ENCODE measurements at regions not wholly inside any gene's neighbourhood (a gene's known extent, or its start where the extent isn't known, plus 50 kb on each side); places are given as distances from the start of the nearest gene placed in this dataset.

DNA sequence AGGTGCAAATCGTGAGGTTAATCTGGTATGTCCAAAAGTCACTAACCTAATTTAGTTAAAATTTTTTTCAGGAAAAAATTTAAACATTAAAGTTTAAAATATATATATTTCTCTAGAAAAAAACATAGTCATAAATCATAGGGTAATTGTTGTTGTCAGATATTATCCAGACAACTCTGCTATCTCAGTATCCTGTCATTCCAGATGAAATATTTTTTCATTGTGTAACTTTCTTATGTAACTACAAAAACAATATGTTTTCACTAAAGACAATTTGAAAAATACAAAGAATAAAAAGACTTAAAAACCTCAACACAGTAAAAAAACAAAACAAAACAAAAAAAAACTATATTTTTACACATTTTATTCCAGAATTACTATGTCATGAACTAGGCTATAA is 57.6 kb downstream of the TENT5A start:
- DNase-seq (ENCODE audit: low read depth in 2 of 2), result no peak

DNA sequence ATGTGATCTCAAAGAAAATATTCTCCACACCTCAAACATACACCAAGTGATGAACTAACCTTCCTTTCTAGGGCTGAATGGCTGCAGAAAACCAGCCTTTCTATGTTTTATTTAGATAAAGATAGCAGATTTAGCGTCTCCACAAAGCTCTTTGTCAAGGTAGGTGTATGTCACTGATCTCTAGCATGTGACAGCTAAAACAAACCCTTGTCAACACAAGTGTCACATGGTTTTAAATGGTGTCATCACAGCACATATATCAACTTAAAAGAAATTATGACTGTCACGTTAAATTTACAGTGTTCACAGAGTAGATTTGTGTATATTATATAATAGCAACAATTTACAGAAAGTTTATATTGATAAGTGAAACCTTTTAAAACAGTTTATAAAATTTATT is 58.3 kb downstream of the TENT5A start:
- DNase-seq (ENCODE audit: low read depth in 2 of 2), result no peak

DNA sequence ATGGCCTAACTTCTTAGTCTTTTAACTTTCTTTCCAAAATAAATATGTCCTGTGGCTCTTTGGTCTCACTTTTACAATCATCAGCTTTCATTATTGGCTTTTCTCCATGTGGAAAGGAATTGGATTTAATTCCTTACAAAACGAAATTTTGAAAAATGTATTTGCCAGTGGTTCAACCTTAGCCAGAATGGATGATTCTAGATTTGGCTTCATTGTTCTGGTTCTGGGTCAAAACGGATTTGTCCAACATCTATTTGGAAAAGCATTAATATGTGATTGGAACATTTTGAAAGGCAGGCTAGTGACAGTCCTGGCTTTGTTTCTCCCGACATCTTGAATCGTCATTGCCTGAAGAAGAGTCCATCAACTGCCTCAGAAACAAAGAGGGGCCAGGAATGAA is 59.2 kb downstream of the TENT5A start:
- no peak for DNase-seq (ENCODE audit: low read depth in 2 of 2)

DNA sequence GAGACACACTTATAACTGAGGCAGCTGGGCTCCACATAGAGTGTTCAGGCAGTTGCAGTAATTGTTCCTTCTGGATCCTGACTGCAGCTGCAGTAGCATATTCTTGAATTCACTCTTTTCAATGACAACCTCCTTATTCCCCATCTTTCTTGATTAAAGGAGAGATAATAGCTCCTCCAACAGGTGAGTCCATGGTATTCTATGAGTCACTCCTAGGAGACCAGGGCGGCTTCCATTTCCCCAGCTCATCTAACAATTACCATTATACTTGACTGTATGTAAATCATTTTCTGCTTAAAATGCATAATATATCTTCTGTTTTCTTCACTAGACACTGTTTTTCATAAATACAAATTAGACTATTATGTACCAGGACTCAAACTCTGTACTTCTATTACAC is 62.4 kb downstream of the TENT5A start:
- no peak for DNase-seq (ENCODE audit: low read depth in 2 of 2)

DNA sequence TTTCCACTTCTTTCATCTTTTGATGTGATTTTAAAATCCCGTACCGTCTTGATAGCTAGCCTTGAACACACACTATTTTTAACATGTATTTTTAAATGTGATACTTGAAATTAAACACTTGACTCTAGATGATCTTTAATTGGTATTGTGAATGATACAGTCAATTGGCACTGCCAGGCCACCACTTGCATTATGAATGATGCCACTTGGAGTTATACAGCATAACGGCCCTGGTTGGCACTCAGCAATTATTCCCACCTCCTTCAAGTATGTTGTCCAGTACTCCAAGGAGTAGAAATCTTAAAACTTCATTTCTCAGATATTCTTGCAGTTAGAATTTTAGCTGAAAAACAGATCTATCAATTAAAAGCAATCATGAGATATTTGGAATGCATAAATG is 62.9 kb downstream of the TENT5A start:
- no peak for DNase-seq (ENCODE audit: low read depth in 2 of 2)

DNA sequence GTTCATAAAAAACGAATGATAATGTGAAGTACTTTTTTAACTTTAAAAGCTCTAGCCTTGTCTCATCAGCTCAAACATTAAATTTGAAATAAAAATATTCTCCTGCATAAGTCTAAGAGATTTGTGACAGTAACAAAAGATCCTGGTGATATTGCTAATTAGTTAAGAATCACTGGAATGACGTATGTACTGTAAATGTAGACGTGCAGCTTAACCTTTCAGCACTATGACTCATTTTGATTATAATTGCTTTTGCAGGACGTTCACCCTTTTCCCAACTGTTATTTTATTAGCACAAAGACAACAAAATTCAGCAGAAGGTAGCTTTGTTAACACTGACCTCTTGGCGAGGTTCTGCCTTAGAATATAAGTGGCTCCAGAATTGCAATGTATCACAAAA is 68.6 kb downstream of the TENT5A start:
- DNase-seq (ENCODE audit: low read depth in 2 of 2), result no peak

DNA sequence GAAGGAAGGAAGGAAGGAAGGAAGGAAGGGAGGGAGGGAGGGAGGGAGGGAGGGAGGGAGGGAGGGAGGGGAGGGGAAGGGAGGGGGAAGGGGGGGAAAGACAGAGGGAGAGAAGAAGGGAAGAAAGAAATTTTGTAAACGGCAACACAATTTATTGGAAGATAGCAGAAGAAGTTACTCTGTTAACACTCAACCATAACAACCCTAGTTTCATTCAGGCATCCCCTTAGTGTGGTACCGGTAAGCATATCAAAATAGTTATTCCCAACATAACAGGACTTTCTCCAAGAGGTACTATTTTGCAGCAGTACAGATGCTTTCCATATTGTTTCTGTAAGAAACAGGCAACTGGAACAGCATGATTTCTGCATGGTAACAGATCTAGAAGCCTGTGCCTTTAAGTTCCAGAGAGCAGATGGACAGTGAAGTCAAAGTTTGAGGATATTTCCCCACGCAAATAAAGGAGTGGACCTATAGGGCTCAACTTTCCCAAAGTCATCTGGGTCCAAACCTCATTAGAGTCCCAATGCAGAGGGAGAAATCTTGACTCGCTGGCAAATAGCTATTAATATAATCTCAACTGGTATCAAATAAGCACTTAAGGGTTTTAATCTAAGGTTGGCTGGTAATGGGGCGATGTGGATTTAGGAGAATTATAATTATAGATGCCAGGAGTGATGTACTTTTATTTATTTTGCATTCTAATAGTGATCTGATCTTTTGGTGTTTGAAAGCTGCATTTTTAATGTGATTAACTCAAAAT is 69.4 kb downstream of the TENT5A start:
- DNase-seq (ENCODE audit: low read depth in 2 of 2), result no peak

DNA sequence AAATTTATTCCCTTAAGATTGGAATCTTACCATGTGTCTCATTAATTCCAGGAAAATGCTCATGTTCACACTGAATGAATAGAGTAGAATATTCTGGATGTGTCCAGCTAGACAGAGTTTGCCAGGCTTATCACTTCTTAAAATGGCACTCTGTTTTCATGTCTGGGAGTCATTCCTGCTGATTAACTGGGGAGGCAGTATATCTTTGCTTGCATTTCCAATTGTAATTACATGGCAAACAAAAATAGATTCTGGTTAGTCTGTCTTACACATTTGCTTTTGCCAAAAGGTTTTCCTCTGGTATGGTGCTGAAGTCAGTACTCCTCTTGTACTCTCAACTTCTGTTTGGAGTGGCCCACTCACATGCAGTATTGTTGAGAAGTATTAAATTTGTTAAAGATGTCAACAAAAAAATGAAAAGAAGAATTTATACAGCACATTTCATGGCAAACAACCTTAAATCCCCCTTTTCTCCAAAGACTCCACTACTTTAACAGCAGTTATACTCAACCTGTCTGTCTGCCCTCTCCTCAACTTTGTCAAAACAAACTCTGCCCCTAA is 70.2 kb downstream of the TENT5A start:
- no peak for DNase-seq (ENCODE audit: low read depth in 2 of 2)

DNA sequence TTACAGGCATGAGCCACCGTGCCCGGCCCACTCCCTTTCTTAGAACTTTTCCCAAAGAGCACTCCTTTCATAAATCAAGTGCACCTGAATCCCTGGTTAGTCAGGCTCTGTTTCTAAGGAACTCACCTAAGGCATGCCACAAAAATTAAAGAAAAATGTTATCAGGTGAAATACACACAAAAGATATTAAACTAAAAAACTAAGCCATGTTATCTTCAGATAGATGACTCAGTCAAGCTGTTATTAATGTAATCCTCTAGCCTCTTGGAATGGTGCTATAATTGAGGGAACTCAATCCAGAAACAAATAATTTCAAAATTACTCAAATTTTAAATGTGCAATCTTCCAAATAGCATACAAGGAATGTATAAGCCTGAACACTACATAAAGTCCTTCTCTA is 83.0 kb downstream of the TENT5A start:
- no peak for DNase-seq (ENCODE audit: low read depth in 2 of 2)

DNA sequence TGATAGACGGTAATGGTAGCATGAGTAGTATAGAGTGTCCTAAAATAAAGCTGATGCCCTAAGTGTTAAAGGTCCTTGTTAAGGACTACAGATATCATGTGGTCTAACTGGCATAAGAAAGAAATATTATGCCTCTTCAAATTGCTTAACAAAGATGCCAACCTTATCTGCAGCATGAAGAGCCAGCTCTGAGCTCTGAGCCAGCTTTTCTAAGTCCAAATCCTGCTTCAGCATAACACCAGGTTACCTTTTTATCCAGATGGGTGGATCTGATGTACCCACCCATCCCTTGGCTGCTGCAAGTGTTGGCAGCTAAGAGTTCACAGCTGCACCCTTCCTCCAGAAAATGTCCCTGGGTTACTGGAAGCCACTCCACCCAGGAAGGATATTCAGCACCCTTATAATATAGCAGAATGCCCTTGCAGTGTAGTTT is 83.8 kb downstream of the TENT5A start:
- no peak for DNase-seq (ENCODE audit: low read depth in 2 of 2)

DNA sequence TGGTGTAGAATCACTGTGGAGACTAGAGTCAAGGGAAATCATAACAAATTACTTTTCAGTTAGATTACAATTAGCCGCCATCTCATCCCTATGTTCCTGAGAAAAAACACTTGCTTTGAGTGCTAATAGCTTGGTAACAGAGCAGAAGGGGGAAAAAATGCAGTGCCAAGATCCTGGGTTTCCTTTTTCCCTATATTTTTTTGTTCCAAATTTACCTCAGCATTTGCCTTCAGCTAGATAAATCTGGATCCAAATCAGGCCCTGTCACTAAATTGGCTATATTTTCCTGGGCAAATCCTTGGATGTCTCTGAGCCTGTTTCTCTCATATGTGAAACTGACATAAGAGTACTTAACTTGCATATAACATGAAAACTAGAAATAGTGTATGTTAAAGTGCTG is 86.0 kb downstream of the TENT5A start:
- DNase-seq (ENCODE audit: low read depth in 2 of 2), result no peak

DNA sequence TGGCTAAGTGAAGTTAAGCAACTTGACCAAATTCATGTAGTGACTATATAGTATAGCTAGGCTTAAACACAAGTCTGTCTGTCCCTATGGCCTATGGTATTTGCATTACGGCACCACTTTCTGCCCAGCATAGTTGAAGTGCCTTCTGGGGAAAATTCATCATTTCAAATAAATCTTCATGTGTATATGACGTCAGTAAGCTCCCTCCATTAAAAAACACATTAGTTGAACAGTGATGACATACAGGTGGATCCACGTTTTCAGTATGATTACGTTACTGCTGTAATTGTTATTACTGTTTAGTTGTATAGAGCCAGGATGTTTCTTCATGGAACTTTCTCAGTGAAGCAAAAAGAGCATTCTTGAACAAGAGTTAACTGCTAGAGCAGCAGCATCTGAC is 96.2 kb downstream of the TENT5A start:
- no peak for DNase-seq (ENCODE audit: low read depth in 2 of 2)

DNA sequence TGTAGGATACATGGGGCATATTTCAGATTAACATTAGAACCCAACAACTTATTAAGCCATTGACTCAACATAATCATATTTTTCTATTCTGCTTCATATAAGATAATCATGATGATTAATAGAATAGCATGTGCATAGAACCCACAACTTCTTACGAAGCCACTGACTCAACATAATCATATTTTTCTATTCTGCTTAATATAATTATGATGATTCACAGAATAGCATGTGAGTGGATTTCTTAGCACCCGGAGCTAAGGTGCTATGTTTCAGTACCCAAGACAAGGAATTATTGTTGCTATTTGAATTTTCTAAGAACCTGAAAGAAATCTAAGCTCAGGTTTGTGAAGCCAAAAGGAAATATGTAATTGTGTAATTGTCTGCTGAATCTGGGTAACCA is 96.8 kb downstream of the TENT5A start:
- no peak for DNase-seq (ENCODE audit: low read depth in 2 of 2)

DNA sequence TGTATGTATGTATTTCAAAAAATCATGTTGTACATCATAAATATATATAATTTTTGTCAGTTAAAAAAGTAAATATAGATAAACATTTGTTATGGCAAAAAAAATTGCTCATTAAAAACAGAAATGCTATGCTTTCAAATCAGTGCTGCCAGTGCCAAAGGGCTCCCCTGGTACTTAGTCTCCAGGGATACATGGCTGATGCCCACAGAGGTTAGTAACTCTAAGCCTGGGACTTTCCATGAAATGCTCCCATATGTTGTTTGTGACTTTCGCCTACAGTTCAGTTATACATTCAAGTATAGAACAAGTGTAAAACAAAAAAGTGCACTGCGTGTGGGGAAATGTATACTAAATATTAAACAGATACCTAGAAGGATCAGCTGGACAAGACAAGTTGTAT is 104.0 kb downstream of the TENT5A start:
- DNase-seq (ENCODE audit: low read depth in 2 of 2), result no peak

DNA sequence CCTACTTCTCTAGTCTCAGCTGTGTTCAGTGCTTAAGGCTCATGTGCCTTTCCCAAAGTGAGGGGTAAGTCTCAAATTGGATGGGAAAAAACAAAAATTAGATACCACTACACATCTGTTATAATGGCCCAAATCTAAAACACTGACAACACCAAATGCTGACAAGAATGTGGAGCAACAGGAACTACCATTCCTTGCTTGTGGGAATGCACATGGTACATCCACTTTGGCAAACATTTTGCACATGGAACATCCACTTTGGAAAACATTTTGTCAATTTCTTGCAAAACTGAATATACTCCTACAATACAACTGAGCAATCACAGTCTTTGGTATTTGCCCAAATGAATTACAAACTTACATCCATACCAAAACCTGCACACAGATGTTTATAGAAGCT is 109.3 kb downstream of the TENT5A start:
- no peak for DNase-seq (ENCODE audit: low read depth in 2 of 2)

DNA sequence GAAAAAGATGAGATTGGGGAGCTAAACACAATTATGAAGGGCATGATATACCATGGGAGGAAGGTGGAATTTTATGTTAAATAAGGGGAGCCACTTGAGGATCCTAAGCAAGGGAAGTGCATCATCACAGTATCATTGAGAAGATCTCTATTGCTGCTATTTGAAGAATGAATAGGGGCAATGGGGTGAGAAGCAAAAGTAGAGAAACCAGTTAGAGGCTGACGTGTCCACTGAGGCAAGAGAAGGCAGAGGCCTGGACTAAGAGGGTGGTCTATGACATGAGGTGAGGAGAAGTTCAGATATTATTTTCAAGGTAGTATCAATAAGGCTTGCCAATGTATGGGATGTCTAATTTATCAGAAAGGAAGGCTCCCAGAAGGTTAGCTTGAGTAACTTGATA is 111.6 kb downstream of the TENT5A start:
- no peak for DNase-seq (ENCODE audit: low read depth in 2 of 2)

DNA sequence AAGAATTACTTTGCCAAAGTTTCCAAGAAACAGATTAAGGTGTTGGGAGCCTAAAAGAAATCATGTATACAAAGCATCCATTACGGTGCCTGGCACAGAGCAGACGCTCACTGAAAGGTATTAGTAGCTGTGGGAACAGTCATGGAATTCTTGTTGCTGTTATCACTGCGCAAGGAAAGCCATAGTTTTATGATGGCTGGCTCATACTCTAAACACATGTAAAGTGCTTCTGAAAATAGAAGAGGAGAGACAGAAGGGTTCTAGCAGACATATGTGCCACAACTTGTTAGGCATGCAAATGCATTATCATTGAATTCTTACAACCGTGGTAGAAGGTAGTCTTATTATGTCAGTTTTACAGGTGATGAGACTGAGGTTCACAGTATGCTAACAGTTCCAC is 112.4 kb downstream of the TENT5A start:
- DNase-seq (ENCODE audit: low read depth in 2 of 2), result no peak

DNA sequence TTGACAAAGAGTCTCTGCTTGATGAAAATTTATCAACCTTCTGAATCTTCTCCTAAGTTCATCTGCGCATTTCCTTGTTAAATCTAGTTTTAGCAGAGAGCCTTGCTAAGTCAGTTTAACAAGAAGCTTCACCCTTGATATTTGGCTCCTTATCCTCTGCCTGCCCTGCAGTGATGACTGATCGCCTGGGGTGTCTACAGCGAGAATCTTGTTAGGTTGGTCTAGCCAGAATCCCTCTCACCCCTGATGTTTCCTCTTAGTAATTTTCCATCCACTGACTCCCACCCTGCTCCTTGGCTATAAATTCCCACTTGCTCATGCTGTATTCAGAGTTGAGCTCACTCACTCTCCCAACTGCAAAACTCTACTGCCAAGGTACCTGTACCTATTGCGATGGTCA is 114.1 kb downstream of the TENT5A start:
- DNase-seq (ENCODE audit: low read depth in 2 of 2), result no peak

DNA sequence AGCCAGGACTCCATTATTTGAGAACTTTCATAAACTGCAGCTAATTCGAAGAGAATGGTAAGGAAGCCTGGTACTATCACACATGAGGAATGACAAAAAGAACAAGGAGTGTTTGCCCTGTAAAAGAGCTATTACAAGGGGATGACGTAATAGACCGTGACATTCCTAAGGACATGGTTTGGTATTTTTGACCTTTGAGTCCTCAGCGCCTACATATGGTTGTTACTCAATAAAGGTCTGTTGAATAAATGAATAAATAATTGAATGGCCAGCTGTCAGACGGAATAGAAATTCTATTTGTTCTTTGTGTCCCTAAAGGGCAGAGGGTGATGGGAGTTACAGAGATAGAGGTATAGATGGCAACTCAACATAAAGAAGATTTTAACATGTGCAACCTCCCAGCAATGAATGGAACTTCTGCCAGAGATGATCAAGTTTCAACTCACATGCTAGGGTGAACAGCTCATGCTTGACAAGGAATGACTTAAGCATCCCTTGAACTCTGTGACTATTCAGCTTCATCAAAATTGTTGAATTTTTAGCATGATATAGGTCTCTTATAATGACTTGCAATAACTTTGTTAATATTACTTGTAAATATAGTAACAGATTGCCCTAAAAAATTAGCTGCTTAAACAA is 115.4 kb downstream of the TENT5A start:
- no peak for DNase-seq (ENCODE audit: low read depth in 2 of 2)

DNA sequence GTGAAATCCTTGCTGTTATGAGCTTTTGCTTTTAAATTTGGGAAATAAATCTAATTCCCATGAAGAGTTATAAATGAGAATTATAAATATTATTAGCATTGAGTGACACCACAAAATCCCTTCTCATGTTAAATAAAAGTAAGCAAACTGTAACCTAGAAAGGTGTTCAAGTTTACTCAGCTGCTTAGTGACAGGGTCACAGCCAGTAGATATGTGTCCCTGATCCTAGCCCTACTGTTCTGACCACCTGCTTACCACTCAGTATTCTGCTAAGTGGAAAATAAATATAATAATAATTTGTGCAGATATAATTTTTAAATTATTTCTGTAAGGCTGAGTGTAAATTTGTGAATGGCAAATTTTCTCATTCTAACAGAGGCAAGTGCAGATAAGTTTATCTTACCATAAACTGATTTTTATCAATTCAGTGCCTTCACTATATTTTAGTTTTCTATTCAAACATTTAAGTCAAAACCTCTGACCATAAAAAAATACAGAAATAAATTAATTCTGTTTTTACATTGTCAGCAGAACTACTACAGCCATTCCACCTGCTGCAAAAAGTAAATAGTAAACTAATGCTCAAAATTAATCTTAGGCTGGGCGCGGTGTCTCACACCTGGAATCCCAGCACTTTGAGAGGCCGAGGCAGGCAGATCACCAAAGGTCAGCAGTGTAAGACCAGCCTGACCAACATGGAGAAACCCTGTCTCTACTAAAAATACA is 118.2 kb downstream of the TENT5A start:
- DNase-seq (ENCODE audit: low read depth in 2 of 2), result no peak

DNA sequence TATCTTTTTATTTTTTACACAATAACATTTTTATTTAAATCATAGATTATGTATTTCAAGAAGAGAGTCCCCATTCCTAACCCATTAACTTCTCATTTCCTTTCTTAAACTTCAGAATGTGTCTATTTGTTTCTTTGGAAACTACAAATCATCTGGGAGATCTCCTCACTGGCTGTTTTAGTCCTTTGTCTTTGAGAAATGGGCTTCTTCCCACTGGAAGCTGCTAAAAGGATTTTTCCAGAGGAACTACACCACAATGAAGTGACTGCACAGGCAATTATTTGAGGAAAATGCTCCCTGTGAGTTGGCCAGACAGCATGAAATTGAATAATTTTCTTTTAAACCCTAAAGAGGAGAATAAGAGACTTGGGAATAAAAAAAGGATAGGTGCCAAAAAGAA is 119.1 kb downstream of the TENT5A start:
- DNase-seq (ENCODE audit: low read depth in 2 of 2), result no peak

DNA sequence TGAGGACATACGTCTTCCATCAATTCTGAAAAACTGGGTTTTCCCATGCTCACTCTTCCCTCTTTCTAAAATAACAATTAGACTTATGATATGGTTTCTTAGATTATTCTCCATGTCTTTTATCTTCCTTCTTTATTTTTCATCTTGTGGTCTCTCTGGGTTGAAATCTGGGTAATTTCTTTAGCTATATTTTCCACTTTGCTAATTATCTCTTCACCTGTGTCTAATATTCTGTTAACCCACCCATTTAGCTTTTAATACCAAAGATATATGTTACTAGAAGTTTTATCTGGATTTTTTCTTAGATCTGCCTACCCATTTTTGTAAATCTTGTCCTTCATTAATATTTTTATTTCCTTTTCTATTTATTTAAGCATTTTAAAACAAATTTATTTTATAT is 121.8 kb downstream of the TENT5A start:
- no peak for DNase-seq (ENCODE audit: low read depth in 2 of 2)

DNA sequence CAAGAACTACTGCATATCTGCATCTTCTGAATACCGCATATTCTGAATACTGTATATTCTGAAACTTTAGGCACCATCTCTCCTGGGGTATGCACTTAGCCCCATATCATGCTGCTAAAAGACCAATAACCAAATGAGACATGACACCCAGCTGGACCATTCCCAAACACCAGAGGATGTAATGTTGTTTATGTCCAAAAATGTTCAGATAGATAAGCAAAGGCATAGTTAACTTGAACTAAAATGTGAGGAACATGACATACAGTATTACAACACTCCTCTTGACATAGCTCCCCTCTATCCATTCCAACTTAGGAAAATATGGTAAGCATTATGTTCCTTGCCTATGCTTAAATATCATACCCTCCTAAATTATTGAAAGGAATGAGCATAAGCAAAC is 127.3 kb downstream of the TENT5A start:
- no peak for DNase-seq (ENCODE audit: low read depth in 2 of 2)

All from dermis microvascular lymphatic vessel endothelial cell (primary cell).